Fibroblast of the conjunctiva (primary cell): ENCODE measurements at regions not wholly inside any gene's neighbourhood (a gene's known extent, or its start where the extent isn't known, plus 50 kb on each side); places are given as distances from the start of the nearest gene placed in this dataset.
"Not testable (repeated sequence)": the region's sequence is repeated elsewhere in the genome, so short reads cannot be mapped to it uniquely, and the experiment has no call there.

Source experiments
- DNase-seq: peaks from one replicate; pipeline ENCODE4 v3.0.0-alpha.2; 2010; ENCODE audit warnings: low read depth

DNA sequence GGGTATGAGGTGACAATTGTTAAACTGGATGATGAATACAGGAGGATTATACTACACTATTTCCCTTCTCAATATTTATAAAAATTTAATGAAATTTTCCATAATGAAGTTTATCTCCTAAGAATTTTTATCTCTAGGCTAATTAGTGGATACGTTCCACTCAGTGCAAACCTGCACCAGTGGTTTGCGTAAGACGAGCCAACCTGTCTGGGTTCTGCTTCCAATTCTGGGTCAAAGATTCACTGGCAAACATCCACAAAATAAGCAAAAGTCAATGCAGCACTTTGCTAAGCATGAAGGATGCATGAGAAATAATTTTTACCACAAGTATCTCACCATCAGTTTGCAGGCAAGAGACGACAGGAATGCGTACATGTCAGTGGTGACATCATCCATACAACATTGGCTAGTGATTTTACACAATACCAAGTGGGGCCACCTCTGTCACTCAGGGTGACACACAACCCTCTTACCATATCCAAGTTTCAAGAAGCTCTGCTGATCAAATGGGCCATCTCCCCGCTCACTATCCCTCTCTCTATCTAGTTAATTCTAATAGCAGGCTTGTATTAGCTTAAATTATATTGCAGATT, 51.7 kb downstream of the FAM50B start:
- no peak for DNase-seq

DNA sequence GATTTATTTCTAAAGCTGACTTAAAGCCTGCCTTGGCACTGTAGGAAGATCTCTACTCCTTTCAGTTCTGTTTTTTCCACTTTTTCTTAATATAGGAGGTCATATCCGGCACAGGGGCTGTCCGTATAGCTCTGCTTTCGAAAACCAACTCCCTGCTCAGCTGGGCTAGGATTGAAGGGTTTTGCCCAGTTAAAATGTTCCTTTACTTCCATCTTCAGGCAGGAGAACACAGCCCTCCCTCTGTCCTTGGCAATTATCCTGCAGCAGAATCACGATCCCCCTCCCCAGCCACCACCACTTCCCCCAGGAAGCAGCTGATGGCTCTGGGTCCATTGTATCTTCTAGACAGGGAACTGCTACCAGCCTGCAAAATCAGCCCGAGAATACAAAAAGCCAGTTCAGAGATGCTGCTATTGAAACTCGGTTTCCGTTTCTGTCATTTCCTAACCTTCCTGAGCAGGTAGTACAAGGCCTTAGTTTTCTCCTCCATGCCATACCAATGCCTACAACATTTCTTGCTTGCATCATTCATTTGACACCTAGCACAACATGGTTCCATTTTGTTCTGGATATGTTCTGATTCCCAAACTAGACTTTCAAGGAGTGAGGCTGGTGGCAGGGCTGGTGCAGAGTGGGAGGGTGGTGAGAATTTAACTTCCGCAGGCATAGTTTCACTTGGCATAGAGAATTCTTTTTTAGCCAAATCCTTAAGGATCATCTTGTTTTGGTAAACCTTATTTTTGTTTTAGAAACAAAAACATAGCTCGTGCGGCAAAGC, 53.9 kb downstream of the FAM50B start:
- DNase-seq = no peak

DNA sequence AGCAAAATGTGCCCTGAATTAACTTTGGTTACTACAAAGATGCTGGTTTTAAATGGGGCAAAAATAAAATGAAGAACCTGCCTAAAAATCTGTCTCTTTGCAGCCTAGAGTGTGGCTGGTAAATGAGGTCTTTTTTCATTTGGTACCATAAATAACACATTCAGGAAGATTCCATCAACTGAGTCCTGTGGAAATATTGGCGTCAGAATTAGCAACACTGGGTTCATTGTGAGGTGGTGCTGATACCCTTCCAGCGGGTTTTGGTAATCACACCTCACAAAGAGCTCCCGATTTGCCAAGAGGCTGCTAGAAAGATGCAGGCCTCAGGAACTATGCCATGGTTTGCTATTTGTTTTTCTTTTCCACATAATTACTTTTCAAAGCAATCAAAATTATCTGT, 55.3 kb downstream of the FAM50B start:
- no peak for DNase-seq

DNA sequence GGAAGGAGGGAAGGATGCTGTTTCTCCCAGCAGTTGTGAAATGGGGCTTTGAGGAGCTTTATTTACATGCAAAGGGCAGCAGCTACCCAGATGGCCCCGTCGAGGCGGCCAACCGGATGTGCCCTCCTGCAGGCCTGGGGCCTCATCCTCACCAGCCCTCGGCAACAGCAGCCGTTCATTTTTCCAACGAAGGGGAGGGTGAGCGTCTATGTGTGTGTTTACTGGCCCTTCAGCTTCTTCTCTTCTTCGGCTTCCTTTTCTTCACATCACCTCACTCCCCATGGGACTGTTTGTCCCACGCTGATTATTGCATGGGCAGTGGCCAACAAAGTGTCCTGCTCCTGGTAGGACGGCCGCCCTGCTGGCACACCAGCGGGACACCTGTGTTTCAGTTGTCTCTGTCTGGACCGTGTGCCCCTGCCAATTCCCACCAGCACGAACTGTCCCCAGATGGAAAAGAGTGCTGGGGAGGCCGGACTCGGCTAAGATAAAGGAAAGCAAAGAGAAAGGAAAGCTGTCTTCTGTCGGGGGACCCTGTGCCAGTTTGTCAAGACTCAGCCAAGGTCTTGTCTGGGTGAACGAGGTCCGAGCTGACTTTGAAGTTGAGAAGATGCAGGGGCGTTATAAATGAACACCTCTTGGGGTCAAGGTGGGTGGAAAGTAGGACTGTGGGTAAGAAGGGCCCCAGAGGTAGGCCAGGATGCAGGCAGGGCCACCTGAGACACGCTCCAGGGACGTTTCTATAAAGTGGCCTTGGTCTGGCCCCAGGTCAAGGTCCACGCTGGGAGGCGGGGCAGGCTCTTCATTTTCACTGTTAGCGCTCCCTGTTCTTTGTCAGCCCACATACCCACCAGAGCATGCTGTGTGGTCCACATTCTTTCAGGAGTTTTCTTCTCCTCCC, 57.0 kb downstream of the FAM50B start:
- DNase-seq = no peak

DNA sequence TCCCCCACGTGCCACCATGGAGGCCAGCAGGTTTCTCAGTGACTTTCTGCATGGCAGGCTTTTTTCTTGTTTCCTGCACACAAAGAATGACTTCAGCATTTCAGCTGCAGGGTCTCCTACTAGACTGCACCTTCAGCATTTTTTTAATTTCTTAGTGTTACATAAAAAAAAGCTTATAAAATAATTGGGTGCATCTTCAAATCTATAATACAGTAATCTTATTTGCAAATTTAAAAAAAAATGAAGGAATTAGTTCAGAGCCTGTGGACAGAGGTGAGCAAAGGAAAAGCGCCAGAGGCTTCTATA, 57.6 kb downstream of the FAM50B start:
- no peak for DNase-seq

DNA sequence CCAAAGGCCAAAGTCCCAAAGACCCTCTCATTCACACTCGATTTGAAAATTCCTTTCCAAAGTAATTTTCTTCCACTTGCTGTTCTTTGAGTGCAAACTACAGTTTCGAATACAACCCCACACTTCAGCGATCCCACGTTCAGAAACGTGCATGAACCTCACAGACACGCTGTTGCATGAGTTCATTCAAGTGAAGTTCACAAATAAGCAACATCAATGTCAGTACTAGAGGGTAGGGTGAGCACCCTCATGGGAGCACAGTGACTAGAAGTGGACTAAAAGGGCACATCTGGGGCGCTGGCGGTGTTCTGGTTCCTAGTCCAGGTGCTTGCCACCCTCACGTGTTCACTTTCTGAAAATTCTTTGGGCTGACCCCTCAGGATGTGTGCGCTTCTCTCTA, 59.0 kb downstream of the FAM50B start:
- DNase-seq = no peak

DNA sequence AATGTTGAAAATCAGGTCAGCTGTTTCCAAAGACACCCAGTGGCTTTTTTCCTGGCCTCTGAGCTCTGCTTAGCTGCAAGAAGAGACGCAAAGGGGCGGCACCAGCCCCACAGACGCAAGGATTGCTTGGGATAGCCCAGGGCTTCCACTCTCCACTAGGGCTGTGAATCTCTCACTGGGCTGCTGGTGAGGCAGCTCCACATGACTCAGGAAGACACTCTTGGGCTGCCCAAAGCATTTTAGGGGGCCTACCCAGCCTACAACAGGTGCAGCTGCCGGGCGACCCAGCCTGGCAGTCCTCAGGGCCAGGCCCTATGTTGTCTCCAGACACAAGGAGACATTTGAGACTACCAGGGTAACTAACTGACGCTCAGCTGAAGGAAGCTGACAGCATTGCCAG, 59.8 kb downstream of the FAM50B start:
- DNase-seq = no peak

DNA sequence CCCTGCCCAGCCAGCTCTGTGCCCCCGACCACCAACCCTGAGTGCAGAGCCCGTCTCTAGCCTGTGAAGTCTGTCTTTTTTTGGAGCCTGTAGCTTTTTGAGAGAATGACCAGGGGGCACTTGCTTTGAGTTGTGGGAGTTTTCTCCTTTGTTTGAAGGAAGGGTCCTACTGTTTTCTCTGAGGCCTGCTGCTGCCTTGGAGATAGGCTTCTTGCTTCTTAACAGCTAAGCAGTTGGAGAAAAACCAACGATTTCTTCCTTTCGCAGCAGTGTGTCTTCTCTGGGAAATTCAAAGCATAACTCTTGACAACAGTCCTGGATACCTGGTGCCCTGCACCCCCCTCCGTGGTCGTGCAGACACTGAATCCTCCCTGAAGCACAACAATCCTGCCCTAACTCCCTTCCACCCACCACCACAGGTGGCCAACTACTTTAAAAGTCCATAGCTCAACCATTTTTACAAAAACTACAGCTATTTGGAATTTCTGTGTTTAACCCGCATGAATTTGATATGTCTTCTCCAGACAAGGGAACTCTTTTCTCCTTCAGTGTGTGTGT, 61.0 kb downstream of the FAM50B start:
- no peak for DNase-seq

DNA sequence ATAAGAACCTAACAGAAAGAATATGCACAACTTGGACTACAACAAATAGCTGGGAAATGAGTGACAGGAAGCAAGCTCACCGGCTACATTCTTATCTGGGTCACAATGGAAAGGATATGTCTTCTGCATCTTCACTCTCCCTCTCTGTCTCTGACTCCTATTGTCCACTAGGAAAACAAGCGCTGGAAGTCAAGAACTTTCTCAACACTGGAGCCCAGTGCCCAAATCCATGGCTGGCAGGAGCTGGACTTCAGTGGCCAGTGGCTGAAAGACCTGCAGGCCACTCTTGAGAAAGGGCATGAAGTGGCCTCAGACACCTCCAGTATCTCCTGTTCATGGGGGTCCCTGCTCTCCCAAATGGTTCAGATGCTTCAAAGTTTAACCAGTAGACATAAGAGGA, 62.0 kb downstream of the FAM50B start:
- no peak for DNase-seq

DNA sequence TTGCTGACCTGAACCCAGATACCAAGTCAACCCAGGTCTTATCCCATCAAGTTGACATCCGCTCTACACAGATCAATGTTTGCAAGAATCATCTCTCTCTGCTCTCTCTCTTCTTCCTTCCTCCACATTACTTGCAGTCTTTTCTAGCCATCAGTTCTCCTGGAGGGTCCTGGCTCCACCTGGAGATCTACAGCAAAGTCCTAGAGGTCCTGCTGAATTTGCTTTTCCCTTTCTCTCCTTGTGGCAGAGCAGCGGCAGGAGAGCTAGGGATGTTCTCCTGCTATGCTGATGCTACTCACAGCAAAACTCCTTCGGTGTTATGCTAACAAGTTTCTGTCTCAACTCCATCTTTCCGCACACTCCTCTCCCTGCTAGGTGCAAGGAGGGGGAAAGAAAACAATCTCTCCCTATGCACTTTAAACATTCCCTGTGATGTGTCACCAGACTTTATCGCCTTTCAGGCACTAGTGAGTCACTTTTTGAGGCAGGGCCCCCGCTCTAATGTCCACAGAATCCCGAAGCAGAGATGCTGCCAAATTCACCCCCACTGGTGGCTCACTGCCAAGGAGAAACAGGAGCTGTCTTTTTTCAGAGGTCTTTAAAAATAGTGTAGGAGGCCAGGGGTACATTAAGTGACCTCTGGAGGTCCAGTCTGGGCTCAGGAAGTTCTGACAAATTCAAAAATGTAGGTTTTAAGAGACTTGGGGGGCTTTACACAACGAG, 62.6 kb downstream of the FAM50B start:
- peak; percentile 61 for DNase-seq

DNA sequence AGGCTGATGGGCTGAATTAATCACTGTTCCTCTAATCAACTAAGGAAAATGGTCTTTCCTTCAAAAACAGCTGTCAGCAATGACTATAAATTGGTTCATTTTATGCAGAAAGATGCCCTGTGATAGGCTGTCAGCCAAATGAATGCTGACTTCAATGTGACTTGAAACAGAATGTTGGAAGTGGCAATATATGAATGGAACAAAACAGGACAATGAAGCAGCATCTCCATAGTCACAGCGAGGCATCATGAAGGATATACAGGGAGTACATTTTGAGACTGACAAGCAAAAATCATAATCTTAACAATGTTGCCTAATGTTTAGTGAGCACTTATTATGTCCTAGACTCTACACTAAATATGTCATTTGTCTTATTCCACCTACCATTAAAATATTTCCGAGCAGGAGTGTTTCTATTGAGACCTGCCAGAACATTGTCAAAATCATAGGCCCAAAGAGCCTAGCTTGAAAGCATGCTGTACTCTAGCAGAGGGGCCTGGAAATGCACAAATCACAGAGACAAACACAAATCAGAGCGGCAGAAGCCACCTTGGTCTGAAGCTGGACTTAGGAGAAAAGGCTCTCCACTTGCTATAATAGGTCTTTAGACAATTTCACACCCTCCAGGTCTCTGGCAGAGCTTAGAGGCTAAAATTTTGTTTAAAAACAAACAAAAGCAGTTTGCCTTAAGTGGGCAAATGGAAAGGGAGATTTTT, 63.3 kb downstream of the FAM50B start:
- DNase-seq = no peak

DNA sequence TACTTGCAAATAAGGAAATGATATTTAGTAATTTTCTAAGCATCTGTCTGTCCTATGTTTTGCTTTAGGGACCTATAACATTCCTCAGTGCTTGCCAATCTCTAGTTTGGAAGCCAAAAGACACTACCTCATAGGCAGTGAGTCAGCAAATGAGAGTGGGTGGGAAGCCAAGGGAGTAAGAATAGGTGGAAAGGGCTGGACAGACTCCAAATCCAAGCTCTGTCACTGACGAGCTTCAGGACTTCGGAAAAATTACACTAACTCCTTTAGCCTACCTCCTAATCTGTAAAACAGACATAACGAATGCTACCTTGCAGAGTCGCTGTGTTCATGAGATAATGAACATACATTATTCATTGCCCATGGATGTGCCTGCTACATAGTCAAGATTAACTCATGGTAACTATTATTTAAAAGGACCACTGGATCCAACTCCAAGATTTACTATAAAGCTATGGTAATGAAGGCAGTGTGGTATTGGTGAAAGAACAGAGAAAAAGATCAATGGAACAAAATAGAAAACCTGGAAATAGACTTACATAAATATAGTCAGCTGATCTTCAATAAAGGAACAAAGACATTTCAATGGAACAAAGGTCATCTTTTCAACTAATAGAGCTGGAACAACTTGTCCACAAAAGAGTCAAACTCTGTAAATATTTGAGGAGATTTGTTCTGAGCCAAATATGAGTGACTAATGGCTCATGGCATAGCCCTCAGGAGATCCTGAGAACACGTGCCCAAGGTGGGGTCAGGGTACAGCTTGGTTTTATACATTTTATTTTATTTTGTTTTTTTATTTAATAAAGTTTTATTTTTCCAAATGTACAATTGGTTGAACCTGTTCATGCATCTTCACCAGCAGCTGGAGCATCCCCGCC, 64.1 kb downstream of the FAM50B start:
- DNase-seq = peak; percentile 96

DNA sequence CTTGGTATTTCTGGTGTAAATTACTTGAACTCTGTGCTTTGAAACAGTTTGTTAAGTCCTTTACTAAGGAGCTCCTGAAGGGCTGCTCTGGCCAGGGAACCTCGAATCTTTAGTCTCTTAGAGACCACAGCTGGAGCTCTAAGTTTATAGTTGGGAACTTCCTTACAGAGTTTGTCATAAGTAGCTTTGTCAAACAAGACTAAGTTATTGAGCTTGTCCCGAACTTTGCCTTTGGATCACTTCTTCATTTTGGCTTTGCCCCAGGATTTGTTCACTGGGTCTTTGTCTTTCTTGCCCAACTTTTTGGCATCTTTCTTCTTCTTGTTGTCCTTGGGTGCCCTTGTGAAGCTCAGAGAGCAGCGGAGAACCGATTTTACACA, 64.8 kb downstream of the FAM50B start:
- no peak for DNase-seq

DNA sequence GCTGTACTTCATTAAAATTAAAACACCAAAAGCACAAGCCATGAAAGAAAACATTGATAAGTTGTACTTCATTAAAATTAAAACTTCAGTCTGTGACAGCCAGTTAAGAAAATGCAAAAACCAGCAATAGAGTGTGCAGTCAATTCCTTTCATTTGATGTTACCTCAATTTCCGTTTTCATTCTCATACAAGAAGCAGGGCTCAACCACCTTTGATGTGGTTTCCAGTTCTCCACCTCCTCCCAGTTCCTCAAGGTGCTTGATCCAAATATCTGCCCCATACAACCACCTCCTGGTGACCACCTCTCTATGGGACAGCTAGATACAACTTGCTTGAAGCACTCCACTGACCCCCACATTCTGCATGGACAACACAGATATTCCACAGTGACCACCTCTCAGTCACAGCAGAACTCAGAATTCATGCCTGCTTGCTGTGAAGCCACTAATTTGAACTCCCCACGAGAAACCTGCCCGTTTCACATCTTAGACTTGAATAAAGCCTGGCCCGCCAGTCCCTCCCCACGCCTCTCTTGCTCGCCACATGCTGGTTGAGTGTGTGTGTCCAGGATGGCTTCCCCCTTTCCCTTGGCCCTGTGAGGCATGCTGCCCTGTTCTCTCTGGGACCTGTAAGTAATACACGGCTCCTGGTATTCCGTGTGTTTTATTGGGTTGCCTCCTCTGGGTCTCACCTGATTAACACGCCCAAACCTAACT, 66.1 kb downstream of the FAM50B start:
- DNase-seq = no peak

DNA sequence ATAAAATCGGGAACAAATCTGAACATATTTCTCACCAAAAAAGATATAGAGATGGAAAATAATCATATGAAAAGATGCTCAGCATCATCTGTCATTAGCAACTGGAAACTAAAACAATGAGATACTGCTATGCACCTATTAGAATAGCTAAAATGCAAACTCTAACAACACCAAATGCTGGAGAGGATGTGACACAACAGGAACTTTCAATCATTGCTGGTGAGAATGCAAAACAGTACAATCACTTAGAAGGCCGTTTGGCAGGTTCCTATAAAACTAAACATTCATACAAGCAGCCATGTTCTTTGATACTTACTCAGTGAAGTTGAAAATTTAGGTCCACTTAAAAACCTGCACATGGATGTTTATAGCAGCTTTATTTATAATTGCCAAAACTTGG, 67.0 kb downstream of the FAM50B start:
- no peak for DNase-seq

DNA sequence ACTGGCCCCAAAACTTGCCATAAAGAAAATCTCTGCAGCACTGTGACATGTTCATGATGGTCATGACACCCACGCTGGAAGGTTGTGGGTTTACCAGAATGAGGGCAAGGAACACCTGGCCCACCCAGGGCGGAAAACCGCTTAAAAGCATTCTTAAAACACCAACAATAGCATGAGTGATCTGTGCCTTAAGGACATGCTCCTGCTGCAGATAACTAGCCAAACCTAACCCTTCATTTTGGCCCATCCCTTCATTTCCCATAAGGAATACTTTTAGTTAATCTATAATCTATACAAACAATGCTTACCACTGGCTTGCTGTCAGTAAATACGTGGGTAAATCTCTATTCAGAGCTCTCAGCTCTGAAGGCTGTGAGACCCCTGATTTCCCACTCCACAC, 67.6 kb downstream of the FAM50B start:
- DNase-seq = not testable (repeated sequence)

DNA sequence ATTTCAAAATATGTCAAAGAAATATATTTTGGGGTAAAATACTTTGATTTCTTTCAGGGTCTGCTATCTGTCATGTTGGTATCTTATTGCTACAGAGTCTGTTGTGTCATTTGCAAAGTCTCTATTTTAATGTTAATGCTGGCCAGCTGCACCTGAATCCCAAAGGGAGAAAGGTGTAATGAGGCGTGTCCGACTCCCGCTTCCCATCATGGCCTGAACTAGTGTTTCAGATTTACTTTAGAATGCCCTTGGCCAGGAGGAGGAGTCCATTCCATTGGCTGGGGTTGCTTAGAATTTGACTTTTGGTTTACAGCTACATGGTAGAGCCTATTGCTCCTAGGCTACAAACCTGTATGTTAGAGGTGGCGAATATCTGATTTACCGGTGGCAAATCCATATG, 69.3 kb downstream of the FAM50B start:
- DNase-seq = no peak

DNA sequence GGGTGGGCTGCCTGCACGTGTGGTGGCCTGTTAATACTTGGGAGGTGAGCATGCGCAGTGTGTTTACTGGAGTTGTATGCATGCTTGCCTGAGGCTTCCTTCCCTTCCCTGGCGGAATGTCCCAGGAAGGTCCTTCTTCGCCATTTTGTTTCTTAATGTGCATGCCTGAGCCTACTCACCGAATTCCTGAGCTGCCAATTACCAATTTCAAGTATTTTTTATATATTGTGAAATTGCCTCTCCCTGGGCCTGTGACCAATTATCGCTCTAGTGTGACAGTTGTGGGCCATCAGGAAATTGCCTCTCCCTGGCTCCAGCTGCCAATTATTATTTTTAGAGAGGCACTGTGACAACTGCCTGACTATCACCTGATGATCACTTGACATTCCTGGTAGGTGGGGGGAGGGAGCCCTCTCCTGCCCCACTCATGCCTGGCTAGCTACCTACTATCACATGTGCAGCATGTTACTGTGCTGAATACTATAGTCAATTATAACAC, 70.0 kb downstream of the FAM50B start:
- DNase-seq = peak; percentile 73

DNA sequence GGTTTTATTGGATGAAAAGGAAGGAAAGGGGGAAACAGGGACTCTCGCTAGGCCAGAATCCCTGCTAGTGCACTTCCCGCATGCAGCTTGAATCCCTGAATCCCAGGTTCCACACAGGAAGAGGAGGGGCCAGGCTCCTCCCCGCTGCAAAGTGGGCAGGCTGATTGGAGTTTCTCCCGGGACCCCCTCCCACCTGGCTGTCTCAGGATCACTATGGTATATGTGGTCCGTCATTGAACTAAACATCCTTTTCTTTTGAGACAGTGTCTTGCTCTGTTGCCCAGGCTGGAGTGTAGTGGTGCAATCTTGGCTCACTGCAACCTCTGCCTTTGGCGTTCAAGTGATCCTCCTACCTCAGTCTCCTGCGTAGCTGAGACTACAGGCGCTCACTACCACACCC, 70.7 kb downstream of the FAM50B start:
- DNase-seq = no peak

DNA sequence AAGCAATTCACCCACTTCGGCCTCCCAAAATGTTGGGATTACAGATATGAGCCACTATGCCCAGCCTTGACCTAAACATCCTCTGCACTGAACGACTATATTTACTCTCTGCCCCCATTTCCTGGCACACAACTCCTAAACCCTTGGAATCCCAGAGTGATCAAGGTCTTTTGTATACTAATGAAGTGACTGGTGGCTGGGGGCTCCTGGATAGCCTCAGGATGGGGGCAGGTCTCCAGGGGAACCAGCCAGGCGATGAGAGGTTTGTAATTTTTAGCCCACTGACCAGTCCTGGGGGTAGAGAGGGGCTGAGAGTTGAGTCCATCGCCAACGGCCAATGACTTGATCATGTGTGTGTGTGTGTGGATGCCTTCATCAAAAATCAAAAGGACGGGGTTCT, 71.1 kb downstream of the FAM50B start:
- DNase-seq = no peak
